HepG2 (cell line): ENCODE measurements at regions not wholly inside any gene's neighbourhood (a gene's known extent, or its start where the extent isn't known, plus 50 kb on each side); places are given as distances from the start of the nearest gene placed in this dataset.

Experiments used
- ATAC-seq: fragments of 200-7000 bp; cut with Tn5 transposase; 3 replicates; pipeline ENCODE4 v1.9.1; 2020; ENCODE audit warnings: mild to moderate bottlenecking, moderate library complexity
- BruUV-seq: library from RNA; stranded (reverse); fragments of 400-500 nt; replicated peaks from 2 replicates; lab custom pipeline; 2021; lab: Mats Ljungman, UMichigan
- CTCF ChIA-PET: fragments of 300-600 bp; formaldehyde crosslinking; extraction: SDS; loops from one replicate; lab custom pipeline; 2021; ENCODE audit warnings: low total read pairs, inconsistent platforms, low intra/inter-chr PET ratio; lab: Yijun Ruan, JAX
- POLR2A ChIA-PET: fragments of 350-600 bp; sonication (Branson Sonifier 250); formaldehyde crosslinking; loops from one replicate; lab custom pipeline; 2020; ENCODE audit warnings: antibody characterized with exemption, inconsistent platforms; lab: Yijun Ruan, JAX
- DNase-seq: peaks from one replicate; pipeline ENCODE4 v3.0.0-alpha.2; 2015; ENCODE audit warnings: low spot score
- FAIRE-seq: peaks from 3 replicates; lab custom pipeline; 2011; peaks lifted over from hg19 to GRCh38; lab: Jason Lieb, UNC
- H2AFZ ChIP-seq: one replicate; pipeline ENCODE4 v1.6.1; 2011; ENCODE audit warnings: low read length, inconsistent platforms
- H3K27ac ChIP-seq: fragments of 300-600 bp; 3 replicates; pipeline ENCODE4 v1.8.0; 2011; ENCODE audit warnings: mixed run types, mild to moderate bottlenecking, mixed read lengths, low read length, inconsistent platforms; ENCODE audit not compliant: insufficient read depth; ENCODE audit errors: extremely low read length
- H3K27me3 ChIP-seq, 2 experiments: fragments of 200-600 bp in 1 of 2; 2 replicates in 1 of 2; 3 replicates in 1 of 2; pipeline versions ENCODE4 v1.6.0 to v1.8.0; 2011; ENCODE audit warnings: low read length in 2 of 2, mild to moderate bottlenecking in 2 of 2, moderate library complexity in 2 of 2, inconsistent platforms in 1 of 2; ENCODE audit not compliant: insufficient read depth in 2 of 2, control insufficient read depth in 1 of 2
- H3K36me3 ChIP-seq, 2 experiments: fragments of 200-600 bp in 1 of 2; replicated peaks in 1 of 2; 2 replicates in 1 of 2; 3 replicates in 1 of 2; pipeline versions ENCODE4 v1.5.1 to v1.8.0; 2011; ENCODE audit warnings: low read length in 2 of 2, inconsistent platforms in 1 of 2; ENCODE audit not compliant: insufficient read depth in 2 of 2, control insufficient read depth in 1 of 2
- H3K4me1 ChIP-seq: 2 replicates; pipeline ENCODE4 v1.5.1; 2012; ENCODE audit warnings: low read length, inconsistent platforms; ENCODE audit not compliant: insufficient read depth
- H3K4me2 ChIP-seq: 2 replicates; pipeline ENCODE4 v1.6.0; 2011; ENCODE audit warnings: low read depth, low read length, inconsistent platforms
- H3K4me3 ChIP-seq, 3 experiments: fragments of 200-600 bp in 1 of 3; sonication (generic), shearing (Covaris generic) in 1 of 3; replicated peaks in 1 of 3; 2 replicates each; pipeline ENCODE4 v1.5.1; 2011 to 2016; ENCODE audit warnings: low read length in 3 of 3, inconsistent platforms in 2 of 3, low read depth in 2 of 3, mild to moderate bottlenecking in 2 of 3, control low read depth in 1 of 3, mixed read lengths in 1 of 3; ENCODE audit not compliant: insufficient read depth in 1 of 3
- H3K79me2 ChIP-seq: one replicate; pipeline ENCODE4 v1.6.1; 2011; ENCODE audit warnings: low read length, inconsistent platforms; ENCODE audit not compliant: insufficient read depth
- H3K9ac ChIP-seq: 2 replicates; pipeline ENCODE4 v1.6.0; 2011; ENCODE audit warnings: mild to moderate bottlenecking, low read depth, low read length, inconsistent platforms; ENCODE audit not compliant: insufficient read depth
- H3K9me3 ChIP-seq: 2 replicates; pipeline ENCODE4 v1.5.1; 2012; ENCODE audit warnings: mild to moderate bottlenecking, low read length
- H4K20me1 ChIP-seq: 2 replicates; pipeline ENCODE4 v1.6.0; 2011; ENCODE audit warnings: inconsistent platforms, mild to moderate bottlenecking, low read length, moderate library complexity; ENCODE audit not compliant: insufficient read depth
- CEBPG ChIP-seq: IDR thresholded peaks from 2 replicates; pipeline ENCODE4 v1.6.1; 2016
- FIP1L1 ChIP-seq: fragments of 200-400 bp; formaldehyde crosslinking; IDR thresholded peaks from 2 replicates; pipeline ENCODE4 v1.6.1; 2018; ENCODE audit warnings: low read depth, mild to moderate bottlenecking, low read length, moderate library complexity, borderline replicate concordance; ENCODE audit not compliant: insufficient read depth
- GPN1 ChIP-seq: sonication (generic); formaldehyde crosslinking; IDR thresholded peaks from 2 replicates; pipeline ENCODE4 v1.5.1; 2020; ENCODE audit warnings: missing genetic modification reagents, borderline replicate concordance
- MTA3 ChIP-seq: sonication (generic); formaldehyde crosslinking; IDR thresholded peaks from 2 replicates; pipeline ENCODE4 v1.4.0; 2020; ENCODE audit warnings: missing genetic modification reagents
- NKX3-1 ChIP-seq: sonication (generic); formaldehyde crosslinking; IDR thresholded peaks from 2 replicates; pipeline ENCODE4 v1.5.0; 2020; ENCODE audit warnings: missing genetic modification reagents
- PTBP1 ChIP-seq: fragments of 200-400 bp; formaldehyde crosslinking; IDR thresholded peaks from 2 replicates; pipeline ENCODE4 v1.6.1; 2018; ENCODE audit warnings: low read length, low read depth; ENCODE audit not compliant: poor library complexity, severe bottlenecking
- SP1 ChIP-seq, 2 experiments: fragments of 450-650 bp in 1 of 2; sonication (generic) in 1 of 2; formaldehyde crosslinking in 1 of 2; IDR thresholded peaks; 2 replicates each; pipeline versions ENCODE4 v1.4.0 to v1.6.1; 2016 to 2020; ENCODE audit warnings: missing genetic modification reagents in 1 of 2
- ZNF883 ChIP-seq: sonication (generic); formaldehyde crosslinking; IDR thresholded peaks from 2 replicates; pipeline ENCODE4 v1.5.1; 2020; ENCODE audit warnings: mild to moderate bottlenecking, missing genetic modification reagents; ENCODE audit errors: not compliant biosample characterization
- WGBS: methylation state at CpG from one replicate; pipeline ENCODE4 v1.1.6; 2017; ENCODE audit warnings: low lambda C conversion rate; 5-methylcytosine and 5-hydroxymethylcytosine counted together
- in situ Hi-C: cut with HindIII; loops from 2 replicates; pipeline ENCODE4 v1.10.0; 2017; ENCODE audit warnings: low pct_unique_long_range_greater_than_20kb; ENCODE audit not compliant: extremely low pct_ligation_motif_present
- intact Hi-C: fragments of 100-400 bp; cut with micrococcal nuclease; formaldehyde crosslinking; loops from one replicate; pipeline ENCODE4 v1.10.0; 2022; ENCODE audit not compliant: unreplicated experiment
- TF ChIP-seq, protein P1 (sequence below): sonication (generic); formaldehyde crosslinking; IDR thresholded peaks from 2 replicates; pipeline ENCODE4 v1.8.0; 2022; ENCODE audit warnings: mild to moderate bottlenecking, missing genetic modification reagents, moderate library complexity
- TF ChIP-seq, protein P2 (sequence below): sonication (generic); formaldehyde crosslinking; IDR thresholded peaks from 2 replicates; pipeline ENCODE4 v1.4.0; 2020; ENCODE audit warnings: missing genetic modification reagents, borderline replicate concordance

DNA sequence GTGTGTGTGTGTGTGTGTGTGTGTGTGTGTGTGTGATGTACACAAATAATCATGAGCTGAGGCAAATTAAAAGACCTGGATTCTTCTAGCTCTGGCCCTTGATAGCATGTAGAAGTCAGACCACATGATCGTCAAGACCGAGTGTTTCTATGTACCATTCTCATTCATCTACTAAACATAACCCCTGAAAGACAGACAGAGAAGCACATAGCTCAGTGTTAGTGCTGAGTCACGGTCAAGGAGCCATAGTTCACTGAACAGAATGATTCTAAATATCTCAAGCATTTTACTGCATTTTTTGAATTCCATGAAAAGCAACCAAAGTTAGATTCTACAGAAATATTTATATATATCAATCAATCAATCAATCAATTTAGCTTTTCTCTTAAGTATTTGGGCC lies 412.3 kb upstream of the CXorf51A start:
- POLR2A ChIA-PET = no interaction called here
- no peak for DNase-seq
- intact Hi-C loops (no loop called here), in situ Hi-C loops (no loop called here)
- no peak overlapping the region for H3K4me3 ChIP-seq
- H3K27me3 ChIP-seq = no peaks in the 10 kb centered on the region
- no peak overlapping the region for H2AFZ ChIP-seq
- WGBS = 60% methylated on average over 1 of the region's 3 CpGs
- TF ChIP-seq CEBPG (CRISPR knock-in tag) (no peak), NKX3-1 (CRISPR knock-in tag) (no peak), SP1 (IDR thresholded peaks at IDR 0.05) (no peak), SP1 (CRISPR knock-in tag; IDR thresholded peaks at IDR 0.05) (no peak), PTBP1 (no peak), FIP1L1 (no peak), MTA3 (CRISPR knock-in tag) (no peak), ZNF883 (no peak), GPN1 (CRISPR knock-in tag) (no peak)
- TF ChIP-seq, protein P1, sequence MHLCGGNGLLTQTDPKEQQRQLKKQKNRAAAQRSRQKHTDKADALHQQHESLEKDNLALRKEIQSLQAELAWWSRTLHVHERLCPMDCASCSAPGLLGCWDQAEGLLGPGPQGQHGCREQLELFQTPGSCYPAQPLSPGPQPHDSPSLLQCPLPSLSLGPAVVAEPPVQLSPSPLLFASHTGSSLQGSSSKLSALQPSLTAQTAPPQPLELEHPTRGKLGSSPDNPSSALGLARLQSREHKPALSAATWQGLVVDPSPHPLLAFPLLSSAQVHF = no peak
- TF ChIP-seq, protein P2, sequence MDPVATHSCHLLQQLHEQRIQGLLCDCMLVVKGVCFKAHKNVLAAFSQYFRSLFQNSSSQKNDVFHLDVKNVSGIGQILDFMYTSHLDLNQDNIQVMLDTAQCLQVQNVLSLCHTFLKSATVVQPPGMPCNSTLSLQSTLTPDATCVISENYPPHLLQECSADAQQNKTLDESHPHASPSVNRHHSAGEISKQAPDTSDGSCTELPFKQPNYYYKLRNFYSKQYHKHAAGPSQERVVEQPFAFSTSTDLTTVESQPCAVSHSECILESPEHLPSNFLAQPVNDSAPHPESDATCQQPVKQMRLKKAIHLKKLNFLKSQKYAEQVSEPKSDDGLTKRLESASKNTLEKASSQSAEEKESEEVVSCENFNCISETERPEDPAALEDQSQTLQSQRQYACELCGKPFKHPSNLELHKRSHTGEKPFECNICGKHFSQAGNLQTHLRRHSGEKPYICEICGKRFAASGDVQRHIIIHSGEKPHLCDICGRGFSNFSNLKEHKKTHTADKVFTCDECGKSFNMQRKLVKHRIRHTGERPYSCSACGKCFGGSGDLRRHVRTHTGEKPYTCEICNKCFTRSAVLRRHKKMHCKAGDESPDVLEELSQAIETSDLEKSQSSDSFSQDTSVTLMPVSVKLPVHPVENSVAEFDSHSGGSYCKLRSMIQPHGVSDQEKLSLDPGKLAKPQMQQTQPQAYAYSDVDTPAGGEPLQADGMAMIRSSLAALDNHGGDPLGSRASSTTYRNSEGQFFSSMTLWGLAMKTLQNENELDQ = no peak
- CTCF ChIA-PET = no interaction called here
- no TSS peak for BruUV-seq
- H3K9ac ChIP-seq = no peak overlapping the region
- H4K20me1 ChIP-seq = no peaks in the 10 kb centered on the region
- H3K4me2 ChIP-seq = no peak overlapping the region
- H3K4me1 ChIP-seq = no peaks in the 10 kb centered on the region
- no peaks in the 10 kb centered on the region for H3K36me3 ChIP-seq
- H3K27ac ChIP-seq = no peak overlapping the region
- FAIRE-seq = no peak
- ATAC-seq = no peak
- H3K9me3 ChIP-seq = peaks cover 4% of the 10 kb centered on the region; the same call in 1 of the 2 replicates
- no peaks in the 10 kb centered on the region for H3K79me2 ChIP-seq
